ENCODE measurements at regions not wholly inside any gene's neighbourhood (a gene's known extent, or its start where the extent isn't known, plus 50 kb on each side); places are given as distances from the start of the nearest gene placed in this dataset.

DNA sequence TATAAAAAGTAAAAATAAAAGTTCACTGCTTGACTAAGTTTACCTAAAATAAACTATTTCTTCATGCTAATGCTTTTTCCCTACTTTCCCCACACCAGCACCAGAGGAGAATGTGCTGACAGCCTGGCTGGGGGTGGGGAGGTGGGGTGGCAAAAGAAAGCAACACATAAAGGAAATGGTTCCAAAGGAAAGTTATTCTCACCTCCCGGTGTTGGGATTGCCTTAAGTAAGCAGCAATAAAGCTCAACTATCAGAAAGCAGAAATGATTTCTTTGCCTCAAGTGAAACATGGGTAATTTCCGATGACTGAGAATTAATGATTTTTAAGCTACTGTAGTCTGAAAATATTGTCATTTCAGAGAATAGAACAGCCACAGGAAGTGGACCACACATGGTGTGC is 84.5 kb upstream of the DKK2 start:
- DNase-seq (ENCODE audit: low read depth in 4 of 4, low spot score in 3 of 4): no peak

DNA sequence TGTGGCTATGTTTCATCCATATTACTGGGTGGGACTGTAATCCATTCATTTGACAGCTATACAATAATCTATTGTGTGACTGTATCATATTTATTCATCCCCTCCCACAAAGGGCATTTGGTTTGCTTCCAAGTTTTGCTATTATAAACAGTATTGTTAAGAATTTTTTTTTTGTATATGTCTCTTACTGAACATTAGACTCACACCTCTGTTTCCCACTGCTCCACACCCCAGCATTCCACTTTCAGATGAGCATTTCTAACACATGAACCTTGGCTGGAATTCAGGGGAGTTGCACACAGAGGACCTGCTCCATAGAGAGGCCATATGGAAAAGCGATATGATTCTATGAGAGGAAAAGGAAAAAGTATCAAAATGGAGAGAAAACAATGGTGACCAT is 81.6 kb upstream of the DKK2 start:
- no peak for DNase-seq (ENCODE audit: low read depth in 4 of 4, low spot score in 3 of 4)

DNA sequence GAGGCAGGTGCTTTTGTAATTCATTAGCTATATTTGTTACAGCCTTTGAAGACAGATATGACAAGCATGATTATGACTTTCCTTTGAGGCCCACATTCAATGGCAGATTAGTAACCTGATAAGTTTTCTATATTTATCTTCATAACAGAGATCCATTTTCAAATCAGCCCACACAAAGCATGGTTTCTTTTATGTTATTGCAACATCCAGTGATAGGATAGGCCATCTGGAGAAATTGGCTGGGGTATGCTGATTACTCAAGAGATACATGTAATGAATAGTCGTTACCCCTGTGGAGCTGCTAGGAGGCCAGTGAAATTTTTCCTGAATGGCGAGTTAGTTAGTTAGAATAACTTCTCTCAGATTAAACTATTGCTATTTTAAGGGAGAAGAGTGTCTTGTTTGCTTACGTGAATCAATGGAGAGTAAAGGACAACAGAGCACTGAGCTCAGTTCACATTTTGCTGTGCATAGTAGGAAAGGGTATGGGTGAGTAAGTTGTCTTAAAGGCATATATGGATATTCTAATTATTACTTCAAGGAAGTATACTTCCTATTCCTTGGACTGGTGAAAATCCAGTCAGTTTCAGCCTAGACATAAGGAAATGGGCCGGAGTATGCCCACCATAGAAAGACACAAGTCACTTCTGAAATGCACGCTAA is 79.2 kb upstream of the DKK2 start:
- DNase-seq (ENCODE audit: low read depth in 4 of 4, low spot score in 3 of 4): no peak

GRCh38 chr4:107114059-107114458 is 77.9 kb upstream of the DKK2 start:
- DNase-seq (ENCODE audit: low read depth in 4 of 4, low spot score in 3 of 4): no peak

DNA sequence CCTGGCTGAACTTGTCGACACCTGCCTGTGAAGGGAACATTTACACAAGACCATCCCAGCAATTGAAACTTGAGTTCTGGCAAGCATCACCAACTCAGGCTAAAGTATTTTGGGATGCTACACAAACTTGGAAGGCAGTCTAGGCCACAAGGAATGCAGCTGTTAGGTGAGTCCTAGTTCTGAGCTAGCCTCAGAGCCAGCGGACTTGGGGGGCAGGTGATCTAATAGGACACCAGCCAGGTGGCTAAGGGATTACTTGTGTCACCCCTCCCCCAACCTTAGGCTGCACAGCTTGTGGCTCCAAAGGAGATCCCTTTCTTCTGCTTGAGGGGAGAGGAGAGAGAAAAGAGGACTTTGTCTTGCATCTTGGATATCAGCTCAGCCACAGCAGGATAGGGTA is 62.3 kb upstream of the DKK2 start:
- DNase-seq (ENCODE audit: low read depth in 4 of 4, low spot score in 3 of 4): no peak

GRCh38 chr4:107094976-107095375 is 58.9 kb upstream of the DKK2 start:
- DNase-seq (ENCODE audit: low read depth in 4 of 4, low spot score in 3 of 4): no peak

- no peak for DNase-seq (ENCODE audit: low read depth in 4 of 4, low spot score in 3 of 4)
These were observed 58.2 kb upstream of the DKK2 start for GRCh38 chr4:107094332-107094731.

Measured in left renal pelvis (tissue), 4 donors.